ENCODE measurements at regions not wholly inside any gene's neighbourhood (a gene's known extent, or its start where the extent isn't known, plus 50 kb on each side); places are given as distances from the start of the nearest gene placed in this dataset.
"Not testable (repeated sequence)": the region's sequence is repeated elsewhere in the genome, so short reads cannot be mapped to it uniquely, and the experiment has no call there.

DNA sequence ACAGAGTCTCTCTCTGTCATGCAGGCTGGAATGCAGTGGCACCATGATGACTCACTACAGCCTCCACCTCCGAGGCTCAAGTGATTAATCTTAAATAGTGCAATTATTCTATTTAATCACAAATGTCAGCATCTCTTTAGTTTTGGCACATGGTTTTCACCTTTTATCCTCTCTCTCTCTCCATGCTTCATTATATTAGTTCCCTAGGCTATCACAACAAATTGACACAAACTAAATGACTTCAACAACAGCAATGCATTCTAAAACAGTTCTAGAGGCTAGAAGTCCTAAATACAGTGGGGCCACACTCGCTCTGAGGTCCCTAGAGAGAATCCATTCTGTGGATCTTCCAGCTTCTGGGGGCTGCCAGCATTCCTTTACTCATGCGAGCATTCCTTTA lies 178.2 kb upstream of the ZNG1F start:
- DNase-seq, result not testable (repeated sequence)

DNA sequence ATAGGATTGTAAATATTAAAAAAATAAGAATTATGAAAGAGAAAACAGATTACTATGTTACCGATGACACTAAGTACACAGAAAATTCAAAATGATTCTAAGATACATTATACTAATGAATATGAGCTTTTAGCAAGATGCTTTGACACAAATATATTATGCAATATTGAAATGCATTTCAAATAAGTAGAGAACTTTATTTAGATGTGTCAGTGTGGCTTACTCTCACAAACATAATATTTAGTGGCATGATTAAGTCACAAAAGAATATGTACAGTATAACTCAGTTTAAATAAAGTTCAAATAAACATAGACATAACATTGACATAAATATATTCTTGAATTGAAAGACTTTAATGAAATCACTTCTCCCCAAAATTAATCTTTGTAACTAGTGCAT lies 172.7 kb upstream of the ZNG1F start:
- not testable (repeated sequence) for DNase-seq

- peak; percentile 53 to 54 for DNase-seq
Measured at GRCh38 chr9:41359116-41359515, 170.0 kb upstream of the ZNG1F start.

- DNase-seq, result peak; percentile 88
Measured at GRCh38 chr9:41358682-41359081, 169.6 kb upstream of the ZNG1F start.

GRCh38 chr9:41357918-41358404 lies 168.8 kb upstream of the ZNG1F start:
- peak in 1 of 2 donors; percentile 9 for DNase-seq

DNA sequence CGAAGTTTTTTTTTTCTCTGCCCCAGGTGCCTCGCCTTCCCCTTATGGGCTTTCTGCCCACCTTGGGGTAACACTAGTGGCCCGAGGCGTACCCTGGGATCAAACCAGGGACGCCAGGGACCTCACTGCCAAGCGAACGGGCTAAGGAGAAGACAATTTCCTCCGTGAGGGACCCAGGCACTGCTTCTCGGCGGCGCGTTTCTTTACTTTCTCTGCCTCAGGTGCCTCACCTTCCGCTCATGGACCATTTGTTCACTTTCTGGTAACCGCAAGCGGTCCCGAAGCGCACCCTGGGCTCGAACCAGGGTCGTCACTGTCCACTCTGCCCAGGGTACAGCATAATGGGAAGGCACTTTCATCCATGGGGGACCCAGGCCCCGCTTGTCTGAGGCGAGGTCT lies 168.2 kb upstream of the ZNG1F start:
- not testable (repeated sequence) for DNase-seq

- DNase-seq, result peak; percentile 91 to 92
Measured at GRCh38 chr9:41356588-41357349, 167.7 kb upstream of the ZNG1F start.

DNA sequence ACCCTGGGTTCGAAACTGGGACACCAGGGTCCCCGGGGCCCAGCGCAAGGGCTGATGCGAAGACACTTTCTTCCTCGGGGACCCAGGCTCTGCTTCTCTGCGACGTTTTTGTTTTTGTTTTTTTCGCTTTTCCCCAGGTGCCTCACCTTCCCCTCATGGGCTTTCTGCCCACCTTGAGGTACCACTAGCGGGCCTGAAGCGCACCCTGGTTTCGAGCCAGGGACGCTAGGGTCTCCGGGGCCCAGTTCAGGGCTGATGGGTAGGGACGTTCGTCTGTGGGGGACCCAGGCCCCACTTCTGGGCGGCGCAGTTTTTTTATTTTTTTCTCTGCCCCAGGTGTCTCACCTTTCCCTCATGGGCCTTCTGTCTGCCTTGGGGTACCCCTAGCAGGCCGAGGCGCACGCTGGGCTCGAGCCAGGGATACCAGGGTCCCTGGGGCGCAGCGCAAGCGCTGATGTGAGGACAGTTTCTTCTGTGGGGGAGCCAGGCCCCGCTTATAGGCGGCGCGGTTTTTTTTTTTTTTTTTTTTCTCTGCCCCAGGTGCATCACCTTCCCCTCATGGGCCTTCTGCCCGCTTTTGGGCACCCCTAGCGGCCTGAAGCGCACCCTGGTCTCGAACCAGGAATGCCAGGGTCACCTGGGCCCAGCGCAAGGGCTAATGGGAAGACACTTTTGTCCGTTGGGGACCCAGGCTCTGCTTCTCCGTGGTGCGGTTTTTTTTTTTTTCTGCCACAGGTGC lies 166.8 kb upstream of the ZNG1F start:
- not testable (repeated sequence) for DNase-seq

GRCh38 chr9:41354978-41355377 lies 165.9 kb upstream of the ZNG1F start:
- peak; percentile 35 to 55 for DNase-seq

DNA sequence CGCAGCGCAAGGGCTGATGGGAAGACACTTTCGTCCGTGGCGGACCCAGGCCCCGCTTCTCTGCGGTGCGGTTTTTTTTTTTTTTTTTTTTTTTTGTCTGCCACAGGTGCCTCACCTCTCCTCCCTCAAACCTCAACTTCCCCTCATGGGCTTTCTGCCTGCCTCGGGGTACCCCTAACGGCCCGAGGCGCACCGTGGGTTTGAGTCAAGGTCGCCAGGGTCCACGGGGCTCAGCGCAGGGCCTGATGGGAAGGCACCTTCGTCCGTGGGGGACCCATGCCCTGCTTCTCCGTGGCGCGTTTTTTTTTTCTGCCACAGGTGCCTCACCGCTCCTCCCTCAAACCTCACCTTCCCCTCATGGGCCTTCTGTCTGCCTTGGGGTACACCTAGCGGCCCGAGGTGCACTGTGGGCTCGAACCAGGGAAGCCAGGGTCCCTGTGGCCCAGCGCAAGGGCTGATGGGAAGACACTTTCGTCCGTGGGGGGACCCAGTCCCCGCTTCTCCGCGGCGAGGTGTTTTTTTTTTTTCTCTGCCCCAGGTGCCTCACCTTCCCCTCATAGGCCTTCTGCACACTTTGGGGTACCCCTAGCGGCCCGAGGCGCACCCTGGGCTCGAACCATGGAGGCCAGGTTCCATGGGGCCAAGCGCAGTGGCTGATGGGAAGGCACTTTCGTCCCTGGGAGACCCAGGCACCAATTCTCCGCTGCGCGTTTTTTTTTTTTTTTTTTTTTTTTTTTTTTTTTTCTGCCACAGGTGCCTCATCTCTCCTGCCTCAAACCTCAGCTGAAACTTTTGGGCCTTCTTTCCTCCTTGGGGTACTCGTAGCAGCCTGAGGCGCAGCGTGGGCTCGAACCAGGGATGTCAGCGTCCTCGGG lies 165.2 kb upstream of the ZNG1F start:
- DNase-seq, result peak in 1 of 2 donors; percentile 32

- DNase-seq, result not testable (repeated sequence)
Measured at GRCh38 chr9:41353026-41353425, 163.9 kb upstream of the ZNG1F start.

- not testable (repeated sequence) for DNase-seq
Measured at GRCh38 chr9:41352390-41352789, 163.3 kb upstream of the ZNG1F start.

DNA sequence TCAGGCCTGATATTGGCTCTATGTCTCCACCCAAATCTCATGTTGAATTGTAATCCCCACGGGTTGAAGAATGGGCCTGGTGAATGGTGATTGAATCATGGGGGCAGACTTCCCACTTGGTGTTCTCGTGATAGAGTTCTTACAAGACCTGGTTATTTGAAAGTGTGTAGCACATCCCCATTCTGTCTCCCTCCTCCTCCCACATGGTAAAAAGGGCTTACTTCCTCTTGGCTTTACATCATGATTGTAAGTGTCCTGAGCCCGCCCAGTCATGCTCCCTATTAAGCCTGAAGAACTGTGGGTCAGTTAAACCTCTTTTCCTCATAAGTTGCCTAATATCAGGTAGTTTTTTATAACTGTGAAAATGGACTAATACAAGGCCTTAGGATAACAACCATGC lies 158.8 kb upstream of the ZNG1F start:
- DNase-seq, result not testable (repeated sequence)

DNA sequence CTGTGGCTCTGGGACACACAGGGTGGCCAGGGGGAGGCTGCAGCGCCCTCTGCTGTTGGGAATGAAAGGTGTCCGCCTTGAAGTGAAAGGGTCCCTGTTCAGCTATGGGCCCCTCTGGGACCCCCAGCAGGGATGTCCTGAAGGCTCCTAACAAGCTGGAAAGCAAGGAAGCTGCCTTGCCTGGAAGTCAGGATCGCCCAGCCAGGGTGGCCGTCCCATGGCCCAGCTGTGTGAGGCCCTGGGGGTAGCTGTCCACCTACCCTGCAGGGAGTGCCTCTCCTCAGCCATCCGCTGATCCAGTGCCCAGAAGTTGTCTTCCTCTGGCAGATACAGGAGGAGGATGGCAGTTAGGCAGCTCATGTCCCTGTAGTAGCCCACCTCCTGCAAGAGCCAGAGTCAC lies 143.4 kb upstream of the ZNG1F start:
- DNase-seq, result not testable (repeated sequence)

DNA sequence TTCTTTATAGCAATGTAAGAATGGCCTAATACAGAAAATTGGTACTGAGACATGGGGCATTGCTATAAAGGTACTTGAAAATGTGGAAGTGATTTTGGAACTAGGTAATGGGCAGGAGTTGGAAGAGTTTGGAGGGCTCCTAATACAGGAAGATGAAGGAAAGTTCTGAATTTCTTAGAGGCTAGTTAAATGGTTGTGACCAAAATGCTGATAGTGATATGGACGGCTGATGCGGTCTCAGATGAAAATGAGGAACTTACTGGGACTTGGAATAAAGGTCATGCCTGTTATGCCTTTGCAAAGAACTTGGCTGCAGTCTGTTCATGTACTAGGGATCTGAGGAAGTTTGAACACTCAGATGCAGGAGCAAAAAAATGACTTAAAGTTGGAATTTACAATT lies 132.2 kb upstream of the ZNG1F start:
- not testable (repeated sequence) for DNase-seq

DNA sequence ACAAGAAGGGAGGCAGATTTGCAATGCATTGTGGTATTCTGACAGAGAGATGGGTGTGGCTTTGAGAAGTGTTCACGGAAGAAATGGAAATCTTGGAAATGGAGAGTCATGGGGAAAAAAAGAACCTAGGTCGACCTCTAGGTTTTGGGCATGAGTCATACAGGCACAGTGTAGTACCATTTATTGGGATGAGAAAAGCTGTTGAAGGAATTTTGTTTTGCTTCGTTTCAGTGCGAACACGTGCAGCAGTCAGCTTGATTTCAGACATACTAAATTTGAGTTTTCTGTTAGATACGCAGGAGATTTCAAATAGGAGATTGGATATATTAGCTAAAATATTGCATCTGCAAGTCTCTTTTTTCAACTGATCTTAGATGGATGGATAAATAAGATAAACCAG lies 119.8 kb upstream of the ZNG1F start:
- not testable (repeated sequence) for DNase-seq

- DNase-seq, result not testable (repeated sequence)
Measured at GRCh38 chr9:41285744-41286143, 96.6 kb upstream of the ZNG1F start.

DNA sequence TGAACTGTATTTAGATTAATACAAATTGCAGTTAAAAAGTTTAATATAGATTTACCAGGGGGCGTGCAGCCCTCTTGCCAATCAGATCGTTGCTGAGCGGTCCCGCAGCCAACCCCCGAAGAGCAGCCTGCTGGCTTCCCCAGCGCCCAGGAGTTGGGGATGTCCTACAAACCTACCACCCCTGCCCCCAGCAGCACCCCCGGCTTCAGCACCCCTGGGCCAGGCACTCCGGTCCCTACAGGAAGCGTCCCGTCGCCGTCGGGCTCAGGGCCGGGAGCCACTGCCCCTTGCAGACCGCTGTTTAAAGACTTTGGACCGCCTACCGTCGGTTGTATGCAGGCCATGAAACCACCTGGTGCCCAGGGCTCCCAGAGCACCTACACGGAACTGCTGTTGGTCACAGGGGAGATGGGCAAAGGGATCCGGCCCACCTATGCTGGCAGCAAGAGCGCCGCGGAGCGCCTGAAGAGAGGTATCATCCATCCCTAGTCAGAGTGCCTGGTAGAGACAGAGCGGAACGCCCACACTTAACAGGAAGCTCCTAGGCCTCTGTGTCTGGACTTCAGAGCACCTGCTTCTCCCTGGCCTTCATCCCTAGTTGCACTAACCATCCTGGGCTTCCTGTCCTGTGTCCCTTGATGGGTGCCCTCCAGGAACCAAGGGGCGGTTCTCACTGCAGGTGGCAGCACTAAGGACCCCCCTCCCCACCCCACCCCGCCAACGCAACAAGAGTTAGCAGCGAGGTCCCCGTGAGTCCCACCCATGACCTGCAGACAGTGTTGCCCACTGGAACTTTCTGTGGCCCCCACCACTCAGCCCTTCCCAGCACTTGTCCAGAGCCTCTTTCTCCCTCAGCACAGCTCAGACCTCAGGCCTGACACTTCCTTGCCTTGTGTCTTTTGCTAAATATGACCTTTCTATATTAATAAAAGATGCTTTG lies 91.5 kb upstream of the ZNG1F start:
- not testable (repeated sequence) for DNase-seq

GRCh38 chr9:41279437-41279836 lies 90.3 kb upstream of the ZNG1F start:
- DNase-seq, result not testable (repeated sequence)

GRCh38 chr9:41279033-41279432 lies 89.9 kb upstream of the ZNG1F start:
- DNase-seq, result not testable (repeated sequence)

GRCh38 chr9:41273549-41274267 lies 84.6 kb upstream of the ZNG1F start:
- DNase-seq, result peak; percentile 84
